GM18951 (cell line): ENCODE measurements at regions not wholly inside any gene's neighbourhood (a gene's known extent, or its start where the extent isn't known, plus 50 kb on each side); places are given as distances from the start of the nearest gene placed in this dataset.

ENCODE experiments used
- POLR2A ChIP-seq: IDR thresholded peaks from 4 replicates; pipeline ENCODE4 v1.6.1; 2011; ENCODE audit warnings: mild to moderate bottlenecking; ENCODE audit not compliant: insufficient read length, insufficient read depth; ENCODE audit errors: extremely low read depth
- in situ Hi-C: fragments of 300-500 bp; cut with MboI; formaldehyde crosslinking; loops from one replicate; pipeline ENCODE4 v1.12.0; 2022; ENCODE audit warnings: low sequenced_read_pairs, mixed read lengths, inconsistent platforms; ENCODE audit not compliant: unreplicated experiment

DNA sequence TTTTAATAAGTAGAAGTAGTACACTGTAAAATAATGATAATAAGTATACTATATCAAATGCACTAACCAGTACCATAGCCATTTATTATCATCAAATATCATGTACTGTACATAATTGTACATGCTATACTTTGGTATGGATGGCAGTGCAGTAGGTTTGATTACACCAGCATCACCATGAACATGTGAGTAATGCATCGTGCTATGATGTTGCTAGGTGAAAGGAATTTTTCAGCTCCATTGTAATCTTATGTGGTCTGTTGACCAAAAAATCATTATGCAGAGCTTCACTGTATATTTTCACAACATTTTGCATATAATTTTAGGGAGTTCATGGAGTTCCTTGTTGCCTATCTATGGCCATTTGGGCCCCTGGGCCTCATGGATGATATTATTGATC is 72.2 kb upstream of the HMHB1 start:
- no peak for TF ChIP-seq POLR2A
- in situ Hi-C loops: no loop called here

DNA sequence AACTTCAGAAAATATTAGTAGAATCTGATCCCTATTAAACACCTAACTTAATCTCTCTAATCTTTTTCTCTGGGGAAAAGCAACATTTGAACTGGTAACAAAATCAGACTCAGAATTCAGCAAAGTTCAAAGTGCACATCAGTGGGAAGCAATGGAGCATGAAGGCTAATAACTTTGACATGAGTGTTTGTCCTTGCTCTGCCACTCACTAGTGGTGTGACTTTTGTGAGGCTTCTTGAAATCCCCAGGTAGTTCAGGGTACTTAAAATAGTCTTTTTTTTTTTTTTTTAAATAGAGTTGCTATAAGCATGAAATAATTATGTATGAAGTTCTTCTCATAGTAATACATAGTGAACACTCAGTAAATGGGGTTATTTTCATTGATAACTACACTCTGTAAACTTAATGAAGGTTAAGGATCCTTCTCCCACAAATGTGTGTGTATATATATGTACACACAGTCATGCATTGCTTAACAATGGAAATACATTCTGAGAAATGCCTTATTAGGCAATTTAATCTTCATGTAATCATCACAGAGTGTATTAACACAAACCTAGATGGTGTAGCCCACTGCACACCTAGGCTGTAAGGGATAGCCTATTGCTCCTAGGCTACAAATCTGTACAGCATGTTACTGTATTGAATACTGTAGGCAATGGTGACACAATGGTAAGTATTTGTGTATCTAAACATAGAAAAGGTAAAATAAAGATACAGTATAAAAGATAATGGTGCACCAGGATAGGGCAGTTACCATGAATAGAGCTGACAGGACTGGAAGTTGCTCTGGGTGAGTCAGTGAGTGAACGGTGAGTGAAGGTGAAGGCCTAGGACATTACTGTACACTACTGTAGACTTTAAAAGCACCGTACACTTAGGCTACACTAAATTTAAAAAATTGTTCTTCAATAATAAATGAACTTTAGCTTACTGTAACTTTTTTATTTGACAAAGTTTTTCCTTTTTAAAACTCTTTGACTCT is 73.3 kb upstream of the HMHB1 start:
- TF ChIP-seq POLR2A: no peak
- in situ Hi-C loops: no loop called here

DNA sequence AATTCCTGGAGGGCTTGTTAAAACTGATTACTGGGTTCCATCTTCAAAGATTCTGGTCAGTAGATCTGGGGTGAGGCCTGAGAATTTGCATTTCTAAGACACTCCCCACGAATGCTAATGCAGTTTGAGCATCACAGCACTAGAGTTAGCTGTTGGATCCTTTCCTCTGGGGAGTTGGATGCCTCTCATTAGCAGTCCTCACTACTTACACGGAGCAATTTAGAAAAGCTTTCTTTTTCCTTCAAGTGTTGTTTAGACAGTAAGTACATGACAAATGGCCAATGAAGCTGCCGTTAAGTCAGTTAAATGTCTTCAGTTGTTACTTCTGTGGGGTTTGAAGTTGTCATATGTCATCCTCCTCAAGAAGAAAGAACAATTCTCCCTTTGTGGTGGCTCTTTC is 74.9 kb upstream of the HMHB1 start:
- TF ChIP-seq POLR2A: no peak
- in situ Hi-C loops: no loop called here

GRCh38 chr5:143734456-143734780 is 77.5 kb upstream of the HMHB1 start:
- TF ChIP-seq POLR2A: no peak
- in situ Hi-C loops: no loop called here

DNA sequence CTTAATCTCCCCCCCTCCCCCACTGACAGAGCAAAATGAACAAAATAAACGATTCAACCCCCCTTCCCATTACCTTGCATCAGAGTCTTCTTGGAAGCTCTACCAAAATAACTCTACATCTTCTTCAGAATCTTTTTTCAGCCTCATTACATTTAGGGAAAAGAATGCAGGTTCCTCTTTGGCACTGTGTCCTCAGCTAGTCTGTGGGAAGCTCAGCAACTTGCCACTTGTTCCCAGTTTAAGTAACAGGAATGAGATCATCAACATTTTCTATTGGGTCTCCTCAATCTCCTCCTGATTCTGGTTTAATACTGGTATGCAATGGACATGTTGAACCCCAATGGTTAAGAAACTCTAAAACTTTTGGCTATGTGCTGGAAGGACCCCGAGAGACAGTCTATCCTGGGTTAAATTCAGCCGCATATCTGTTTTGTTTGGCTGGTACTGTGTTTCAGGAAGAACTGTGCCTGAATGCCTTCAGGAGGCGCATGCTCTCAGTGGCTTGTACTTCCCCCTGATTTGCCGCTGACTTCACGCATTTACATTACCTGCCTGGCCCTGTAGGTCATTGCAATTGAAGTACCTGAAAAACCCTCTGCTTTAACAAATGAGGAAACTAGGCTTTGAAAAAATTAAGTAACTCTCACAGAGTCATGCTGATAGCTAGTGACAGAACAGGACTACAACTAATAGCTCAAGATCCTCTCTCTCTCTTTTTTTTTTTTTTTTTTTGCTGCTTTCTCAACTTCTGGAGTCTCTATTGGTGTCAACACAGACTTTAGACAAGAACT is 78.1 kb upstream of the HMHB1 start:
- in situ Hi-C loops: no loop called here
- TF ChIP-seq POLR2A: no peak

DNA sequence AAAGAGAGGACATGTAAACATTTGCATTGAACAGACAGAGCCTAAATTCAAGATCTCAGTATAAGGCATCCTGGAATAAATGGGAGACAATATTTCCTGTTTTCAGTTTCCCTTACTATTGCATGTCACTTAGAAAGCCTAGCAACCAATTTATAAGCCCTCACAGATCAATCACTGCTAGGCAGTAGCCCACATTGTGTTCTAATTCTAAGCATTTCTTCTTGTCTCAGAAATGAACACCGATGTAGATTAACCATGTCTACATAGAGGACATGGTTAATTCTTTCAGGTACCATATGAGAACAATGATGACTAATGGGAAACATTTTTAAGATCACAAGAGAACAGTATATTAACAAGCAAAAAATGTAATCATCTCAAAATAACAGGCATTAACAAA is 79.6 kb upstream of the HMHB1 start:
- TF ChIP-seq POLR2A: no peak
- in situ Hi-C loops: no loop called here

- in situ Hi-C loops: no loop called here
- TF ChIP-seq POLR2A: no peak
Measured at GRCh38 chr5:143730112-143730801, 81.7 kb upstream of the HMHB1 start.

DNA sequence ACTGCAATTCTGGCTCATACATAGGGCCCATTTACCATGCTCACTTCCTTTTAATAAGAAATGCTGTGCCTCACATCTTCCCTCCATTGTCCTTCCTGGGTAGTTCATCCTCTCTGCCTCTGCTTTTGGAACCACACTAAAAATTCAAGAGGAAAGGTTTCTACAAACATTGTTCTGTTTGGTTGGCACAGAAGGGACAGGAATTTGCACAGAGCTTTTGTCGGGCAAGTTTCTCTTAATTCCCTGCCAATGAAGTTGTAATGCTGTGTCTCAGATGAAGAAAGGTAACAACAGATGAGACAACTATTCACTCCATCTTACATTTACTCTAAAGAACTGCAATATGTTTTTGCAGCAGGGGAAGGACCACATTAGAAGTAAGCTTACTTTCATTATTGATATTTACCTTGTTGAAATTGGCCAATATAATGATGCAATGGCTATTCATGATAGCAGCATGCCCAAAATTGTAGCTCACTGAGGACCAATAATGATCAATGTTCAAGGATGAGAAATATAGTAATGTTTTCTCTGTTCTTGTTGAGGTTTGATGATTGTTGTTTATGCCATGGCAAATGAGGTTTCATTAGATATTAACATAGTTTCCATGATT is 82.5 kb upstream of the HMHB1 start:
- in situ Hi-C loops: no loop called here
- TF ChIP-seq POLR2A: no peak

DNA sequence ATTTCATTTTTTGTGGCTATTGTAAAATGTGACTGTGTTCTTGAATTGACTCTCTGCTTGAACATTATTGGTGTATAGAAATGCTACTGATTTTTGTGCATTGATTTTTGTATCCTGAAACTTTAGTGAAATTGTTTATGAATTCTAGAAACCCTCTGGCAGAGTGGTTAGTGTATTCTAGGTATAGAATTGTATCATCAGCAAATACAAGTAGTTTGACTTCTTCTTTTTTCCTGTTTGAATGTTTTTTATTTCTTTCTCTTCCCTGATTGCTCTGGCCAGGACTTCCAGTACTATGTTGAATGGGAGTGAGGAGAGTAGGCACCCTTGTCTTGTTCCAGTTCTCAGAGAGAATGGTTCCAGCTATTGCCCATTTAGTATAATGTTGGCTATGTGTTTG is 88.8 kb upstream of the HMHB1 start:
- in situ Hi-C loops: no loop called here
- TF ChIP-seq POLR2A: no peak

GRCh38 chr5:143721925-143722324 is 90.0 kb upstream of the HMHB1 start:
- no peak for TF ChIP-seq POLR2A
- in situ Hi-C loops: no loop called here

GRCh38 chr5:143720689-143721088 is 91.3 kb upstream of the HMHB1 start:
- in situ Hi-C loops: no loop called here
- TF ChIP-seq POLR2A: no peak

DNA sequence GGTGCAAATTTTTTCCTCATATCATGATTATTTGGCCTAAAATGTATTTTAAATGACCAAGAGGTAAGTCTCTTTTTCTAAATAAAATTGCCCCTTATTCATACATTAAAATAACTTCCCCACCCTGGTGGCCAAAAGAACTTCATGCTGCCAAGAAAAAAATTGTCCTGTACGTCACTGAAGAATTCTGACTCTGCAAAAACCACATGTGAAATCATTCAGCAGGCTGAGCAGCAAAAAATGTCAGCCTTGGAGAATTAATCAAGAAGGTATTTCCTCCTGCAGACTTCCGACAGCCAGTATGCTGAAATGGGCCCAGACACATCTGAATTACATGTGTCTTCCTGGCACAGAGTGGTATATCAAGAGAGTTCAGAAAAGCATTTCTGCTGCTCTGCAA is 94.6 kb upstream of the HMHB1 start:
- no peak for TF ChIP-seq POLR2A
- in situ Hi-C loops: no loop called here

DNA sequence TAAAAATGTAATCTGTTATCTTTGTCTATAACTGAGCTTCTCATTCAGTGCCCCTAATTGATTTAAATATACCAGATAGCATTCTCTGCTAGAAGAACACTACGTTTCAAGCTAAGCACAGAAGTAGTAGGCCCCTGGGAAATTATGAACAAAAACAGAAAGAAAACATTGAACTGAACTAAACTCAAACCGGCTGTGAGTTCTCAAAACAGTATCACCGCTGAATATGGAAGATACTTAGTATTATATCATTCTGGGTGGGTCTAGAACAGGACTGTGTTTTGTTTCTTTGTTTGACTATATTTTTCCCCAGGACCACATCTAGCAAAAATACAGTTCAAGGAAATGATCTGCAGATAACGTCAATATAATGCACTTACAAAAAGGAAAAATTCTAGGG is 95.1 kb upstream of the HMHB1 start:
- no peak for TF ChIP-seq POLR2A
- in situ Hi-C loops: no loop called here
